ENCODE measurements at regions not wholly inside any gene's neighbourhood (a gene's known extent, or its start where the extent isn't known, plus 50 kb on each side); places are given as distances from the start of the nearest gene placed in this dataset.

GRCh38 chr4:123812066-123812390 is 415.4 kb downstream of the SPRY1 start:
- TF ChIP-seq ARNT (IDR thresholded peaks at IDR 0.05) (no peak), PKNOX1 (IDR thresholded peaks at IDR 0.05) (no peak), LEF1 (IDR thresholded peaks at IDR 0.05; ENCODE audit: borderline replicate concordance) (no peak), SUZ12 (IDR thresholded peaks at IDR 0.05) (no peak), ZNF384 (IDR thresholded peaks at IDR 0.05) (no peak), FOXM1 (IDR thresholded peaks at IDR 0.05; ENCODE audit: borderline replicate concordance) (no peak), CTBP1 (IDR thresholded peaks at IDR 0.05; ENCODE audit: borderline replicate concordance) (no peak), ELF4 (IDR thresholded peaks at IDR 0.05) (no peak), SP1 (IDR thresholded peaks at IDR 0.05) (no peak), FOXA1 (IDR thresholded peaks at IDR 0.05) (no peak), L3MBTL2 (conservative IDR thresholded peaks at IDR 0.05) (no peak), FOXK2 (IDR thresholded peaks at IDR 0.05) (no peak)
